Stimulated activated CD8-positive, alpha-beta memory T cell treated with anti-CD3 and anti-CD28 coated beads, Interleukin-7, amount 100 ng/mL, for 1 hour (primary cell): ENCODE measurements at regions not wholly inside any gene's neighbourhood (a gene's known extent, or its start where the extent isn't known, plus 50 kb on each side); places are given as distances from the start of the nearest gene placed in this dataset.
"Not testable (repeated sequence)": the region's sequence is repeated elsewhere in the genome, so short reads cannot be mapped to it uniquely, and the experiment has no call there.

Experiments used
- DNase-seq, 2 donors: peaks; one replicate each; pipeline ENCODE4 v3.0.0-alpha.2; 2020; ENCODE audit warnings: low read depth in 2 of 2

DNA sequence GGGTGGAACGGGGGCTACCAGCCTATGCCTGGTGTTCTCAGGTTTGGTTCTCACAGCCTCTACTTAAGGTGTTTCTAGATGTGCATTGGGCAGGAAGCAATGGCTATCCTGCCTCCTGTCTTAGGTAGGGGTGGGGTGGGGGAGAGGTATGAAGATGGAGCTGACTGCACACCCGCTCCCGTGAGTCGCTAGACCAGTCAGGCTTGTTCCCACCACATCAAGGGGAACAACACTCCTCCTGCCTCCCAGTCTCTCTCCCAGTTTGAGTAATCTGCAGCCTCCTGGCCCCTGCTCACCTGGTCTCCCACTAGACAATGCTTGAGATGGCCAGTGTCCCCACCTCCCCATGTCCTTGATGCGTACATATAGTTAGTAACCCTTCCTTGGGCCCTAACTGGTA, 79.3 kb upstream of the TENM4 start:
- DNase-seq = no peak

GRCh38 chr11:79515781-79516180, 75.0 kb upstream of the TENM4 start:
- DNase-seq = no peak

DNA sequence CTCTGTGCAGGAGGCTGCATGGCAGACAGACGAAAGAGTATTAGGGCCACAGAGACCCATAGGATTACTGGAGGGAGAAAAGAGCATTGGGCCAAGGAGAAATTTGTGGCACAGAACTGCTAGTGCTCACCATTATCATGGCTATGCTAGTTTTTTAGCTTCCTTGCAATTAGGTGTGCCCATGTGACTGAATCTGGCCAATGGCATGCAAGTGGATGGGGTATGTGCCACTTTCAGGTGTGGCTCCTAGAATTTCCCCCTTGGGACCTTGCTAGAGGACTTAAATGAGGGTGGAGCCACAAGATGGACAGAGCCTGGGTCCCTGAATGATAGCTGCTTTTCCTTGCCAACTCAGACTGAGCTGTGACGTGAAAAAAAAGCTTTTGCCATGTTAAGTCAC, 73.9 kb upstream of the TENM4 start:
- no peak for DNase-seq

DNA sequence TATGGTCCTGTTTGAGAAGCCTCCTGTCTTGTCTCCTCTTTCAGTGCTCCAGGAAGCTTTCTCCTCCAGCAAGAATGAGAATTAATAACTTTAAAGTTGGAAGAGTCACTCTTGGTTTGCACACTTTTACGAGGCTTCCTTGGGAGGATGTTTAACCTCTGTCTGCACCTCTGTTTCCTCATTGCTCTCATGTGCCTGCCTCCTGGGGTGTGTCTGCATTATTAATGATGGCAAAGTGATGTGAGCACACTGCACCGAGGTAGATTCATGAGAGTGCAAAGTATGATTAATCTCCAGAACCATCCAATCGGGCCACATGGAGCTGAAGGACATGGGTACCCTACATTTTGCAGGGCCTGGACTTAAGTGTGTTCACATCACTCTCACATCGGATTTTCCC, 73.5 kb upstream of the TENM4 start:
- DNase-seq = no peak

- no peak for DNase-seq
These were observed 72.1 kb upstream of the TENM4 start for GRCh38 chr11:79512706-79513469.

GRCh38 chr11:79510960-79511359, 70.1 kb upstream of the TENM4 start:
- DNase-seq = no peak

DNA sequence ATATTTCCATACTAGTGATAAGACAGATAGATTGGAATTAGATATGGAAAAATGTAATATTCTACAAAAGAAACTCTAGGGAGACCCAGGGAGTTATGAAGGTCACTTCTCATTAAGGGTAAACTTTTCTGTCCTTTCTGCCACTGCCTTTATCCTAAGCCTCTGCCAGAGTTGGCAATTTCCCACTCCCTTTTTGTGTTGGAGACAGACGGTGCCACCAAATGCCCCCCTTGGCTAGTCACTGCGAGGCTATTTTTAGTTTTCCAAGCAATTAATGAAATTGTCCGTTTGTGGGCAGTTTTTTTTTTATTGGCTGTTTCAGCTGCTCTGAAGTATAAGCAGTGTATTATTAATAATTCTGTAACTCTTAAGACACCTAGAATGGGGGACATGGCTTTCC, 67.6 kb upstream of the TENM4 start:
- no peak for DNase-seq

- DNase-seq = no peak
These were observed 66.9 kb upstream of the TENM4 start for GRCh38 chr11:79507706-79508105.

DNA sequence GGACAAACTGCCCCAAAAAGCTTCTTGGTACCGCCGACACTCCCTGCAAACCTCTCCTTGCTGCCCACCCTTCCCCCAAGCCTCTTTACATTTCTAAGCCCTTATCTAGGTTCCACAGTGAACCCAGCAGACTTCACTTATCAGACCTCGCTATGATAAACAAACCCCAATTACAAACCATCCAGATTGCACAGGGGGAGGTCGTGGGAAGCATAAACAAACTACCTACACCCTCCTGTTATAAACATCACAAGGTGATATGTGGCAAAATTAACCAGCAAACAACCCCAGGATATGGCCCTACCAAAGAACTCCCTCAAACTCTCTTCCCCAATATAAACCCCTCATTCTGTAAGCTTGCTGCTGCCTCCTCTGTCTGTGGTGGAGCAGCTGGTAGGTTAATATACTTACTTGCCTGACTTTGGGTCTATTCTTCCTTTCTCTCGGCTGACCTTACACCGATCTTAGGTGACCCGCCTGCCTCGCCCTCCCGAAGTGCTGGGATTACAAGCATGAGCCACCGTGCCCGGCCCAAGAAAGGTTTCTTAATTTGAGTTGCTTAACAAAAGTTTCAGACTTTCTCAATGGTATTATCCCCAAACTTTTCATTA, 66.0 kb upstream of the TENM4 start:
- DNase-seq = no peak

GRCh38 chr11:79506124-79506523, 65.3 kb upstream of the TENM4 start:
- no peak for DNase-seq

GRCh38 chr11:79503028-79503427, 62.2 kb upstream of the TENM4 start:
- DNase-seq = no peak

- DNase-seq = no peak
These were observed 60.9 kb upstream of the TENM4 start for GRCh38 chr11:79501707-79502106.

DNA sequence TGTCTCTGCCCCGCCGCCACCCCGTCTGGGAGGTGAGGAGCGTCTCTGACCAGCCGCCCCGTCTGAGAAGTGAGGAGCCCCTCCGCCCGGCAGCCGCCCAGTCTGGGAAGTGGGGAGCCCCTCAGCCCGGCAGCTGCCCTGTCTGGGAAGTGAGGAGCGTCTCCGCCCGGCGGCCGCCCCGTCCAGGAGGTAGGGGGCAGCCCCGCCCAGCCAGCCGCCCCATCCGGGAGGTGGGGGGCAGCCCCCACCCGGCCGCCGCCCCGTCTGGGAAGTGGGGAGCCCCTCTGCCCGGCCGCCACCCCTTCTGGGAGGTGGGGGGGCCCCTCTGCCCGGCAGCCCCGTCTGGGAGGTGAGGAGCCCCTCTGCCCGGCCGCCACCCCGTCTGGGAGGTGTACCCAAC, 59.1 kb upstream of the TENM4 start:
- not testable (repeated sequence) for DNase-seq

DNA sequence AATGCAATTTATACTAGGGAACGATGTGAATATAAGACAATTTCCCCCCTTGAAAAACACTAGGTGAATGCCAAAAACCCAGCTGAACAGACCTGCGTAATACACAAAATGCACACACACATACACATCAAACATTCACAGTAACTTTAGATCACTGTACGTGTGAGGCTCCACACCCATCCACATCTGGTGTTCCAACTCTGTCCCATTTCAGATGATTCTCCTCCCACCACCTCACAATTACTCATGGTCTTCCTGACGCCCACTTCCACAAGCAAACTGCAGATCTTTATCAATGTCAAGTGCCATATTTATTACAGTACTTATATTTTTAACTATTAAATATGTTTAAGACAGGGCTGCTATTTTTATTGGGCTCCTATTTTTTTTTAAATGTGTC, 57.8 kb upstream of the TENM4 start:
- no peak for DNase-seq

GRCh38 chr11:79493555-79494171, 52.8 kb upstream of the TENM4 start:
- DNase-seq = no peak

GRCh38 chr11:79492008-79492407, 51.2 kb upstream of the TENM4 start:
- DNase-seq = no peak
